Effector CD8-positive, alpha-beta T cell (primary cell): ENCODE measurements at regions not wholly inside any gene's neighbourhood (a gene's known extent, or its start where the extent isn't known, plus 50 kb on each side); places are given as distances from the start of the nearest gene placed in this dataset.

Experiments
- DNase-seq: peaks from one replicate; lab custom pipeline; 2025; lab: John Stamatoyannopoulos, UW

DNA sequence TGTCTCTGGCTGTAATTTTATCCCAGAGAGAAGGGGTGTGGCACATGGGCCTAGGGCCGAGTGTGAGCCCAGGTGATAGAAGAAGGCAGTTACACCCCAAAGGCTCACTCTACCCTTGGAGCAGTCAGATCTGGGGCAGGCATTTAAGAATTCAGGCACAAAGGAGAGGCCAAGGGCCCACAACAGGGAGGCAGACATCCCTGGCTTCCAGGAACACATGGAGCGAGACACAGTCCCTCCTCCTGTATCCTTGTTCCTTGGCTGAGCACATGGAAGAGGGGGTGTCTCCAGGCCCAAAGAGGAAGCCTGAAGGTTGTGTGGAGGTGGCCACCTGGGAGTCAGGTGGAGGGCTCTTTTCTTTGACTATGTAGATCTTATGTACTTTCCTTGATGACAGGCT, 286.2 kb downstream of the RPS24 start:
- no peak for DNase-seq

DNA sequence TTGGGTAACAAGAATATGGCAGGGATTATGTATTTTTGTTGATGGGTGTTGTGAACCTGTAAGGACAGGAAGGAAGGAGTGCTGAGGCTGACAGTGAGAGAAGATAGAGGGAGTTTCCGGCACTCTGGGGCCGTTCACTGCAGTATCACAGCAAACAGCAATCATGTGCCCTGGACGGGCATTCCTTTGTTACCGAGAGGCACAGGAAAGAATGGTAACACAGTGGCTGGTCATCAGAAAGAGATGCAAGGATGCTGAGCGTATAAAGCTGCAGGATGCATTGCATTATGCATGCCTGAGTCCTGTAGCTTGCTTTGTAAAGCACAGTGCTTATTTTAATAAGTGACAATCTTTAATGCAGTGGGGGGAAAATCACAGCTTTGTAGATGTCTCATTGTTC, 286.8 kb downstream of the RPS24 start:
- DNase-seq = no peak

DNA sequence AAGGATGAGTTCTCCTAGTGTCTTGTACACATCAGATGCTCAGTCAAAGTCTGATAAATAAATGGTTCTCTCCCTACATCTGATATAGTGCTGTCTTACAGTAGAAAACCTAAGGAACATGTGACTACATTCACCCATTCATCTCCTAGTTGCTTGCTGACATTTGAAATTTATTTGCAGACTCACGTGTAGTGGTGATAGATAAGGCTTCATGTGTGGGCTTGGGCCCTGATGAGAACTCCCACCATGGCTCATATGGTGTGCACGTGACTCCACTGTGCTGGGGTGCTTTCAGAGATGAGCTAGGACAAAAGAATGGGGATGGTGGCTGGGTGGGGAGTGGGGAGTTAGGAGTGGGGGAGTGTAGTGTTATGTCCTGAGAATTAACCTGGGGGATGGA, 287.3 kb downstream of the RPS24 start:
- DNase-seq = no peak

DNA sequence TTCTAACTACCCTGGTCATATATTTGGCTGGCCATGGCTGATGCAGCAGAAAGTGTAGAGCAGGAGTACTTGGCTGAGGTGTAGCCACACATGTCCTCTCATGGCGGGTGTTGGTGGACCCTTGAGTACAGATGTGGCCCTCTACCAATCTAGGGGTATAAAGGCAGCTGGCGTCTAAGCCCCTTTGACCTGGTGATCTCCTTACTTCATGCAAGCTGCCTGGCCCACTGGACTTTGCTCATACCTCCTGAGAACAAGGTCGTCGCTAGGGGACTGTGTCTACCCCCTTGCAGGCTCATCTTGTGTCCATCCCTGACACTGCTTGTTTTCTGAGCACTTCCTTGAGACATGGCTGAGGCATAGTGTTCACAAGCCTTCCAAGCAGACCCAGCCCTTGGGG, 287.8 kb downstream of the RPS24 start:
- no peak for DNase-seq

DNA sequence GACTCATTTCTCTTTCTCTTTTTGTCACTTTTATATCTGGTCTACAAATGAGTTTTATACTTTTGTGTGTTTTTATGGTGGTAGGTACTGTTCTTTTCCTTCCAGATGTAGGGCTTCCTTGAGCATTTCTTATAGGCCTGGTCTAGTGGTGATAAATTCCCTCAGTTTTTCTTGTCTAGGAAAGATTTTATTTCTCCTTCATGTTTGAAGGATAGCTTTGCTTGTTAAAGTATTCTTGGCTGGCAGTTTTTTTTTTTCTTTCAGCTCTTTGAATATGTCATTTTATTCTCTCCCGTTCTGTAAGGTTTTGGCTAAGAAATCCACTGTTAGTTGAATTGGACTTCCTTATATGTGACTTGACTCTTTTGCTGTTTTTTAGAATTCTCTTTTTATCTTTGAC, 292.7 kb downstream of the RPS24 start:
- no peak for DNase-seq

DNA sequence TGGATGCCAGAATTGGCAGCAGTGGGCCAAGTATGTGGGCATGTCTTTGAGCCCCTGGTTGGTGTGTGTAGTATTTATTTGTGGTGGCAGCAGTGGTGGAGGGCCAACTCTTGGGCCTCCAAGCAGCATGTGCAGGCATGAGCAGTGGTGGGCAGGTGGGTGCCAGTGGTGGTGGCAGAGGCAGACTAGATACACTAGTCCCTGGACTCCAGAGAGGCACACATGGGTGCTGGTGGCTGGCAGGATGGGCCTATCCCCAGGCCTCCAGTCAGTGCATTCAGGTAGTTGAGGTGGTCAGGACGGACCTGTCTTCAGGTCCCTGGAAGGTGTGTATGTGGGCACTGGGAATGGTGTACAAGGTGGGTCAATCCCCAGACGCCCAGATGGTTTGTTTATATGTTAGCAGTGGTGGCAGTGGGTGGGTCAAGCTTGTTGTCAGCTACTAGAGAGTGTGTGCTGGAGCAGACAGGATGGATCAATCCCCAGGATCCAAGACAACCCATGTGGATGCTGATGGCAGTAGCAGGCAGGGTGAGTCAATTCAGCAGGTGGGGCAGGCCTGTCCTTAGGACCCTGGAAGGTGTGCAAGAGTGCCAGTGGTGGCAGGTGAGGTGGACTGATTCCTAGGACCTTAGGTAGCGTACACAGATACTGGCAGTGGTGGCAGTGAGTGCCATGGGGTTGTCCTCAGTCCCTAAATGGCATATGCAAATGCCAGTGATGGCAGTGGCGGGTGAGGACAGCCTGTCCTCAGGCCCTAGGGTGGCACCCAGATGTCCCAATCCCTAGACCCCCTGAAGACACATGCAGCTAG, 294.3 kb downstream of the RPS24 start:
- DNase-seq = no peak

DNA sequence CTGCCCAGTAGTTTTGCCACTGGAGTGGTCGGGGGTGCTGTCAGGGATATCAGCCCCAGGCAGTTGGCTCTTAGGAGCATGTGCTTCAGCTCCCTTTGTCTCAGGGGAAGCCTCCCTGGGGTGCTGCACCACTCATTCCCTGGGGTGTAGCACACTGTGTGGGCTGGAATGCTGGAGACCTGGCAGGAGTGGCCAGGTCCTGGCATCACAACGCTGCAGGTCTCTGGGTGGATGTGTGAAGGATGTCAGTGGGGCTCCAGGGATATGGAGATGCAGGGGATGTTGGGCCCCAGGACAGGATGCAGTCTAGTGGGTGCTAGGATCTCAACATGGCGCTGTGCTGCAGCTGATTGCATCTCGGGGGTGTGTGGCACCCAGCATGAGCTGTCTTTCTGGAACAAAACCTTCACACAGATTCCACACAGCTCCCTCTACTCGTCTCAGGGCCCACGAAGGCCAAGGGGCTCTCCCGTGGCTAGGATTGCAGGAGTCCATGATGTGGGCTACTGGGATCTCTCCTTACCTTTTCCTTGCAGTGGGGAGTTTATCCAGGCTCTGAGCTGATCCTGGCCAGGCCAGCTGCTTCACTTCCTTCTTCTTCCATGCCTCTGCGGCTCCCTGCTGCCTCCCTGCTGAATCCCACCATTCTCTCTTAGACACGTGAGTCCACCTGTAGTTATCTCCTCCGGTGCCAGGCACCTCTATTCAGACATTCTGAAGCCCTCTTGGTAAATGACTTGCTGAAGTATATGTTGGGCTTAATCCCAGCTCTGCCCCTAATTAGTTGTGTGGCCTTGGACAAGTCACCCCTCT, 295.1 kb downstream of the RPS24 start:
- DNase-seq = no peak

DNA sequence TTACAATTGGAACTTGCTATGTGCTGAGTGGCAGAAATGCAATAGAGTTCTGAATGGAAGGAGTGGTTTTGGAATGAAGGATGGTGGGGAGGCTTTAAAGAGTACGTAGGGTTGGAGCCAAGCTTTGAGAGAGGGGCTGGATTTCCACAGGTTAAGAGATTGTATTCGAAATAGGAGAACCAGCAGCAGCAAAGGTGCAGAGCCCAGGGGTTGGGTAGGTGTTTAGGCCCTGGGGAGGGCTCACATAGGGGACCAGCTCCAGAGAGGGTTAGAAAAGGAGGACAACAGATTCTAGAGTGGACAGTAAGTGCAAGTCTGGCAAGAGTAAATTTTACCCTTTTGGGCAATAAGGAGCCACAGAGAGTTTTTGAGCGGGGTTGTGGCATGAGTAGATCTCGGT, 297.2 kb downstream of the RPS24 start:
- DNase-seq = no peak

DNA sequence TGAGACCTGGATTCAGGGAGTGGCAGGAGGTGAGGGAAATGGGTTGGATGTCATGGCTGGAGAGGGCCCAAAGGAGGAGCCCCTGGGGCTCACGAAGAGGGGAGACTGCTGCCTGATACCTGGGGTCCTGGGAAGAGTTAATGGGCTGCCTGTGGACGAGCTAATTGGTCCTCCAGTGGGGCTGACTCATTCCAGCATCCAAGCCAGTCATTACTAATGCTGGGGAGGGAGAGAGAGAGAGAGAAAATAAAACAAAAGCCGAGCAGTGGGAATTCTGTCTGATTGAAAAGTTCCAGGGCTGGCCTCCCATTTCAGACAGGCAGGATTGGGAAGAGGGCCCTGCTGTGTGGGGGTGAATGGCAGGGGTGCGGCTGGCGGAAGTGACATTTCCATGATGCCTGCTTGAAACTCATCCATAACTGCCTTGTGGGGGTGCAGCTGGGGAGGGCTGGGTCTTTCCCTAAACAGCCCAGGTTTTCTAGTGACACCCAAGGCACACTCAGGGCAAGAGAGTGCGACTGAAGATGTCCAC, 297.8 kb downstream of the RPS24 start:
- no peak for DNase-seq

DNA sequence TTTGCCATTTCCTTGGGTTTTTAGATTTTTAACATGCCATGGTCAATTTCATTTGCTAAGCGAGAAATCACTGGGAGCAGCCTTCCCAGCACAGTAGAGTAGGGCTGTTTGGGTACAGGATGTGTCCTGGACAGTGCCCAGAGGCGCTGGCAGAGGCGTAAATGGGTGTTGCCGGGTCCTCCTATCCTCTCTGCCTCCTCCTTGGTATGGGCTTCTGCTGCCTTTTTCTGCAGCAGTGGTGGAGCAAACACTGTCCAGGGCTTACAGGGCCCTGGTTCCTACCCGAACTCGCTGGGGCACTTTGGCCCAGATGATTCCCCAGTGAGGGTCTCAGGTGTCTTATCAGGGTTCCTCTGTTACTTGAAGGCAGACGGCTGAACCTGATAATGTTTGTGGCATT, 298.3 kb downstream of the RPS24 start:
- DNase-seq = no peak

DNA sequence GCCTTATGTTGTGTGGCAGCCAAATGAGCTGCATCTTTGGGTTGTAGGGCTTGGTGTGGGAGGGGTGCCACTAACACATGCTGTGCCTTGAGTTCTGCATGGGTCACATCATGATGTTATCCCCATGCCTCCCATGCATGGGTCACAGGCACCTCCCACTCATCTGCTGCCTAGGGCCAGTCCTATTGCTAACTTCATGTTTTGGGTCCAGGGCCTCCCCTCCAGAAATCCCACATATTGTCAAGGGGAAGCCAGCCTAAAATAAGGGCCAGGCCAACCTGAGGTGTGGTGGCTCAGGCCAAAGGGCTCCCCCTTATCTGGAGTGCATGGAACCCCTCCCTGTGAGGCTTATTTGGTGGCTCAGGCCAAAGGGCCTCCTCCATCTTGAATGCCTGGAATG, 299.0 kb downstream of the RPS24 start:
- no peak for DNase-seq

DNA sequence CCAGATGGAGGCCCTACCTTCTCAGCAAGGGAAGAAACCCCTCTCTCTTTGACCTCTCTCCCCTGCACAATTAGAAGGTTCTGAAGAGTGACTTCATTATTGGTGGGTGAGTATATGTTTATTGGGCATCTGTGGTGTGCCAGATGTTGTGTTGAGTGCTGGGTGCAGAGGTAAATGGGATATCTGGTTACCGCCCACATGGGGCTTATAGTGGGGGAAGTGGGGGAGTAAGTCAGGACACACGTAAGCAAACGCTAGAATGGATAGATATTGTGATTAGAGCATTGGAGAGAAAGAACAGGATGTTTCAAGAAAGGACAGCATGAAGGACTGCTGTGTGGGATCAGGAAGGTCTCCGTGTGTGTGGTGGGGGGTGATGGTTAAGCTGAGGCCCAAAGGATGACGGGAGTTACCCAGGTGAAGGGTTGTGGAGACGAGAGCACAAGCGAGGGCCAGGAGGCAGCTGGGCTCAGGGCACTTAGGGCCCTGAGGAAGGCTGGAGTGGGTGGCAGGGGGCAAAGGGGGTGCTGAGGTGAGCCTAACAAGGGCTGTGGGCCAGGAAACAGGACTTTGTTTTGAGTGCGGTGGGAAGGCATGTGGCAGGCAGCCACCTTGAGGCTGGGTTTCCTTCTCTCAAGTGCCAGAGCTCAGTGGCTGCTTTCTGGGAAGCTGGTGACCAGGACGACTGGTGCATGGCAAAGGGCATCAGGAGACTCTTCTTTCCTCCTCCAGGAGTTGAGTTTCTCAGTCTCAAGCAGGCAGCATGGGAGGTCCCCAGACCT, 299.9 kb downstream of the RPS24 start:
- no peak for DNase-seq

DNA sequence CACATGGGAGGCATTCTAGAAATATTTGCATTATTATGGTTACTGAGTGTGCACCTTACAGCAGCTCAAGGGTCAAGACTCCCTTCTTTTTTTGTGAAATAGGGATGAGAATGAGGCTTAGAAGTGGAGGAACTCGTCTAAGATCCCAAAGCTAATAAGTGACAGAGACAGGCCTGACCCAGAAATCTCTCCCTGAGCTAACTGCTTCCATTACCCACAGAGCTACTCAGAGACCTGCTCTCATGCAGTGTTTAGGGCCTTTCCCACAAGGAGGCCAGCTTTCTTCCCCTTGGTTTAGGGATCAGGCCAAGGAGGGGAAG, 301.7 kb downstream of the RPS24 start:
- no peak for DNase-seq

DNA sequence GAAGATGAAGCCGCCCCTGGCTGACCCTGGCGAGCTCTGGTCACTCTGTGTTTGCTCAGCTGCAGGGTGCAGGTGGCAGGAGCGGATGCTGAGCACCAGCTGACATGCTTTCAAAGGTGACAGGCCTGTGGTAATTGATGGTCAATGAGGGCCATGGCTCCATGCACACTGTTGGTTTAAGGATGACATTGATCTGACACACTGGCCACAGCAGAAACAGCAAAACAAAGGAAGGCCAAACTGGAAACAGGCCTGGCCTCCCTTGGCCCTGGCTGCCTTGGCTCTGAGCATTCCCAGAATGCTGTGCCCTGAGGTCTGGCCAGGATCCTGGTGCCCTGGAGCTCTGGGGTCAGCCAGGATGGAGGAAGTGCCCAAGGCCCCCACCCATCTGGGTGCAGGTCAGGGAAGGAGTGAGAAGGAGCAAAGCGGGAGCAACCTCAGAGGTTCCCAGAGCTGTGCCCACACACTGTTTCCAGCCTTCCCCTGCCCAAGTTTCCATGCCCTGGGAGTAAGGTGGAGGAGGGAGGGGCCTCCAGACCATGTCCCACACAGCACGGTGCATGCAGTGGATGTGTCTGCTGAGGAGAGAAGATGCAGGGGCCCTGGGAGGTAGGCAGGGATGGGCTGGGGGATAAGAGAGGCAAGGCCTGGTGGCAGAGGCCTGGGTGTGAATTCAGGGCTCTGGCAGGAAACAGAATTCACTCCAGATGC, 302.2 kb downstream of the RPS24 start:
- no peak for DNase-seq

DNA sequence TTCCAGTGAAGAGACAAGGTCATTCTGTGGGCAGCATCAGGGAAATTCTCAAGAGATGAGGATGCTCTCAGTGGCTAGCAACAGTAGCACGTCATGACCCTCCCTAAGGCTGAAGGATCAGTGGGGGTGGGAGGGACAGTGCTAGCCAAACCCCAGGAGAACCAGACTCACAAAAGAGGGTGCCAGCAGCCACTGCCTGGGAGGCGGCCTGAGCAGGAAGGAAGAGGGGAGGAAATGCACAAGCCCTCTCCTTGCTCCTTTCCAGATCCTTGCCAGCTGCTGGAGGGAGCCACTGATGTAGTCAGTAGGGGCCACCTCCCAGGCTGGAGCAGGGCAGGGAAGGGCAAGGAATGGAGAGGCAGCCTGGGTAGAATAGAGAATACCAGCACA, 302.7 kb downstream of the RPS24 start:
- no peak for DNase-seq

DNA sequence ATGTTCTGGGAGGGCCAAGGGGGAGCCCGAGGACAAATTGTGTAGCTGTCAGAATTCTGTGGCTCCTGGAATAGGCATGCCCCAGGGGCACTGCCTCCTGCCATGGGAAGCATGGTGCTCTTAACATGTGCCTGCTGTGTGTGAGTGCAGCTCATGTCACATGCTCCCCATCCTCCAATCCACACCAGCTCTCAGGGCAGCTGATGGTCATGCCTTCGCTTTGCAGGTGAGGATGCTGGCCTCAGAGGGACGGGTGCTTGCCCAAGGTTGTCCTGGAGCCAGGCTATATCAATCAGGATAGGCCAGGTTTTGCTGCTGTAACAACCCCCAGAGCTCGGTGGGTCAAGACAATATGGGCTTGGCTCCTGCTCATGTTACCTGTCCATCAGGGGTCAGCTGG, 303.4 kb downstream of the RPS24 start:
- DNase-seq = no peak

DNA sequence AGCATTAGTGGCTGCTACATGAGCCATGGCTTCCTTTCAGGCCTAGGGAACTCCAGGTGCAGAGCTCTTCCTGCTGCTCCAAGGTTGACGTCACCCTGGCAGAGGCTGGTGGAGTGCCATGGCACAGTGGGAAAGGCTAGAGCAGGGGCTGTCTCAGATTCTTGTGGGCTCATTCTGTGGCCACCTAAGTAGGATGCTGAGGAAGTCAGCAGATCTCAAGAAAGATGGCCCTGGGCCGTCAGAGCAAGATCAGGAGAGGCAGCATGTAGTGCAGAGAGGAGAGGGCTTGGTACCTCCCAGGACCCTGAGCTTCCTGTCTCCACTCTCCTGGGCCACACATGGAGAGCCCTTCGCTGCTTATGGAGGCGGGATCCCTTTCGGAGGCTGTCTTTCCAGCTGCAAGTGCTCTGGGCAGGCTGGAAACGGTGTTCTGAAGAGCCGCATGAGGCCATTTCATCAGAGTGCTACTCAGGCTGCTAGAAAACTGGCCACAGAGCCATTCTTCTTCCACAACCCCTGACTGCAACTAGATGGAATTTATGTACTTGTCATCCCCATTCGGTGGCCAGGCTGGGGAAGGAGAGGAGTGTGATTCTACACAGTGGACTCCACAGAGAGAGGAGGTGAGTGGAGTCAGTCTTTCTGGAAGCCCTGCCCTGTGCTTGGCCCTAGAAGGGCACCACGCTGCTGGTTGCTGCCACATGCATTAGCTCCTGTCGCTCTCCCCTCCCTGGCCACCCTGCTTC, 304.2 kb downstream of the RPS24 start:
- no peak for DNase-seq

DNA sequence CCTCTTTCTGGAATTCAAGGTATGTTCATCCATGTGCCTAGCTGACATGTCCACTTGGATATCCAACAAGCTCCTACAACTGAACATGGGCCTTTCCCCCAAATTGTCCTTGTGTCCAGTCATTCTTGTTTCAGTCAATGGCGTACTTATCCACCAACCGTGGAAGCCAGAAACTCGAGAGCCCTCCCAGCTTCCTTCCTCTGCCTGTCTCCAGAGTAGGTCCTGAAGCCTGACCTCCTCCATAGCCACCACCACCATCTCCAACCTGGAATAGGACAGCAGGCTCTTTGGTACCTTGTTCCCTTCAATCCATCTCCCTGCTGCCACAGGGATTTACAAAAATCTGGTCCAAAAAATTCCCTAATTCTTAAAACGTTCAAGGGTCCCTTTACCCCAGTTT, 305.1 kb downstream of the RPS24 start:
- DNase-seq = no peak

DNA sequence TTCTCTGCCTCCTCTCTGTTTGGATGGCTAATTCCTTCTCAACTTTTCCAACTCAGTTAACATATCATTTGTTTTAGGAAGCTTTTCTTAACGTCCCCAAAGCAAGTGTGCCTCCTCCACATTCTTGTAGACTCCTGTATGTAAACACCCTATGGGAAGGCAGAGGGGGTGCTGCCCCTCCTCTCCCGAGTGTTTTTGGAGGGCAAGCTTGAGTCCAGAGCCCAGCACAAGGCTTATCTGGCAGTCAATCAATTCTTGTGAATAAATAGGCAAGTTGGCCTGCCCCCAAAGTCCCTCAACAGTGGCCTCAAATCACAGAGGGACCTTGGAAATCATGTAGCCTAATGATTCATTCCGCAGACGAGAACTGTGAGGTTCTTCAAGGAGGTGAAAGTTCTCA, 305.6 kb downstream of the RPS24 start:
- no peak for DNase-seq

DNA sequence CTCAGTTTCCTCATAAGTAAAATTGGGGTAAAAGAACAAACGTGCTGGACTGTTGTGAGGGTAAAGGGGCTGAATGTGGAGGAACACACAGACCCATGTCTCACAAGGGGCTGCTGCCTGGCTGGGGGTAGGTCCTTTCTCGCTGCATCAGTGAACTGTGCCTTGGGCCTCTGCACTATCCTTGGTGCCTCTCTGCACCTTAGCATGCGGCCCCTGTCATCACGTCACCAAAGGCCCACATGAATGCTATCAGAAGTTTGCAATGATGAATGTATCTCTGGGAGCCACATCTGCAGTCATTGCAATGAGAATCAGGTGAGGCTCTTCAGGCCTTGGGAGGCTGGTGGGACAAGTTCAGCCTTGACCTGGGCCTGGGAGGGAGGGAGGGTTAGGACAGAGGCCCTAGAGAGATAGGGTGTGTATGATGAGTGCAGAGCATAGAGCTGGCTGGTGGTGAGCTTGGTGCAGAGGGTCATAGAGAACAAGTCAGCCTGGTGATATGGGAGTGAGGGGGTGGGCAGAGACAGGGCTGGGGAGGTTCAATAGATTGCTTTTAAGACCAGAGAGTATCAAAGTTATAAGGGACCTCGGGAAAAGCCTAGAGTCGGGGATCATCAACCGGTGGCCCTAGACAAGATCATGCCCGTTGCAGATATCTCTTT, 308.4 kb downstream of the RPS24 start:
- no peak for DNase-seq
